ENCODE measurements at regions not wholly inside any gene's neighbourhood (a gene's known extent, or its start where the extent isn't known, plus 50 kb on each side); places are given as distances from the start of the nearest gene placed in this dataset.

- TF ChIP-seq CTCF (conservative IDR thresholded peaks at IDR 0.05; ENCODE audit: low read depth, low read length) (no peak), EZH2 (IDR thresholded peaks at IDR 0.05; ENCODE audit: low read length, unreplicated experiment) (no peak), EZH2phosphoT487 (IDR thresholded peaks at IDR 0.05; ENCODE audit: borderline replicate concordance, low read length) (no peak)
Observed at GRCh38 chr4:58254291-58254690, 1144.1 kb upstream of the IGFBP7 start.

All from PC-3 (cell line).